GM18951 (cell line): ENCODE measurements at regions not wholly inside any gene's neighbourhood (a gene's known extent, or its start where the extent isn't known, plus 50 kb on each side); places are given as distances from the start of the nearest gene placed in this dataset.

Experiments used
- POLR2A ChIP-seq: IDR thresholded peaks from 4 replicates; pipeline ENCODE4 v1.6.1; 2011; ENCODE audit warnings: mild to moderate bottlenecking; ENCODE audit not compliant: insufficient read length, insufficient read depth; ENCODE audit errors: extremely low read depth
- in situ Hi-C: fragments of 300-500 bp; cut with MboI; formaldehyde crosslinking; loops from one replicate; pipeline ENCODE4 v1.12.0; 2022; ENCODE audit warnings: low sequenced_read_pairs, mixed read lengths, inconsistent platforms; ENCODE audit not compliant: unreplicated experiment

DNA sequence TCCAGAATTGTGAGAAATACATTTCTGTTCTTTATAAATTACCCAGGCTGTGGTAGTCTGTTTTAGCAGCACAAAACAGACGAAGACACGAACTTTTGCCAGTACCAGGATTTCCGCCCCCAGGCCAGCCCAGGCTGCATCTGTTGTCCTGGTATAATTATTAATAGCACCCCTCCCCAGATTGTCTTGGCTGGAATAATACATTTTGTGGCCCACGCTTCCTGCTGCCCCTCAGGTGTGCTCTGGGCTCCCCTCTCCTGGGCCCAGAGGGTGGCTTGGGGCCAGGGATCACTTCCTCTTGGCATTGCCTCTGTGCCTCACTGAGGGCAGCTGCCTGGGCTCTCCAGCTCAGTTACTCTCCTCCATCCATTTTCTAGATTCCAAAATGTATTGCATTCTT, 102.1 kb upstream of the HS6ST1 start:
- in situ Hi-C loops, result no loop called here
- TF ChIP-seq POLR2A, result no peak

GRCh38 chr2:128421286-128421685, 102.6 kb upstream of the HS6ST1 start:
- TF ChIP-seq POLR2A, result no peak
- in situ Hi-C loops, result no loop called here

DNA sequence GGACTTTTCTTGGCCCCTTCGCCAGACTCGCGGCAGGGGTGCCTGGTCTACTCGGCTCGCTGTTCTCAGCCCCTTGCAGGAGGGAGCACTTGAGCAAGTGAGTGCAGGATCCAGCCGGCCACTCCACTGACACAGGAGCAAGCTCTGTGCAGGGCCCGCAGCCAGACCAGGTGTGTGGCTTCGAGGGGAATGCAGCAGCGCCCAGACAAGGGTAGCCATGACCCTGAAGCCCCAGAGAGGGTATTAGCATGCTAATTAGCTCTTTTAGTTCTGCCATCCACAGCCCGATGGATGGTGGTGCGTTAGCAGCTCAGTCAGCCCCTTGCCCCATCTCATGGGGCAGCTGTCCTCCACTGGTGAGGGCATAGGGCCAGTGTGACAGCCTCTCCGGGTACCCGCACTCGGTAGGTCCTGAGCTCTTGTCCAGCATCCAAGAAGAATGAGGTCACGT, 103.2 kb upstream of the HS6ST1 start:
- no peak for TF ChIP-seq POLR2A
- in situ Hi-C loops, result no loop called here

DNA sequence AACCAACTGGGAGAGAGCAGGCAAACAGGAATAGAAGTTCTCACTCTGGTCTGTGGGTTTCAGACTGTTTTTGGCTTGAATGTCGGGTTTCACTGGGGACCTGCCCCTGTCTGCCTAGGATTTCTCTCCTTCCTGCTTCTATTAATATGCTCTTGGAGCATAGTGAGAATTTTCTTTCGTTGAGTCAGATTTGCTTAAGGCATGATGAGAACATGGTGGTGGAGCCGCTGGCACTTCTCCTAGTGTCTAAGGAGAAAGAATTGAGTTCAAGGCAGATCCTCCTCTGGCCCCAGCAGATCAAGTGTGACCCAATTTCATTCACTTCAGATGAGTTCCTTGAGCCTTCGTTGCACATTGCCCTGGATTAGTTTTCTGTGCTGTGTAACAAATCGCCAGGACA, 103.9 kb upstream of the HS6ST1 start:
- TF ChIP-seq POLR2A, result no peak
- in situ Hi-C loops, result no loop called here

DNA sequence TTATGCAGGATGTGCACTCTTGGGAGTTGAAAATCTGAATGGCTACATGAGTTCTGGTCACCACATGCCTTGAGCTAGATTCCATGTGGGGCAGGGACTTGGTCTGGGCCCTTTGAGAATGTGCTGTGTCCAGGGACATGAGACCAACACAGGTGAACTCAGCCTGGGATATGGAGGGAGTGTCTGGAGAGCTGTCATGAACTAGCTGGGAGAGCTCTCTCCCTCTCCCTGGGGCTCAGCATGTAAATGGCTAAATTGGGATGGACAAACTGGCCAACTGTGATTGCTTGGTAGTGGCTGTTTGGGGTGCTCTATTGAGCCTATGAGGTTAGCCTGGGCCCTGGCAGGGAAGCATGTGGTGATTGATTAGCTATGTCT, 105.1 kb upstream of the HS6ST1 start:
- TF ChIP-seq POLR2A, result no peak
- in situ Hi-C loops, result no loop called here

- TF ChIP-seq POLR2A, result no peak
- in situ Hi-C loops, result no loop called here
These were observed 105.9 kb upstream of the HS6ST1 start for GRCh38 chr2:128424406-128425171.

GRCh38 chr2:128425216-128425615, 106.5 kb upstream of the HS6ST1 start:
- in situ Hi-C loops, result no loop called here
- TF ChIP-seq POLR2A, result no peak

DNA sequence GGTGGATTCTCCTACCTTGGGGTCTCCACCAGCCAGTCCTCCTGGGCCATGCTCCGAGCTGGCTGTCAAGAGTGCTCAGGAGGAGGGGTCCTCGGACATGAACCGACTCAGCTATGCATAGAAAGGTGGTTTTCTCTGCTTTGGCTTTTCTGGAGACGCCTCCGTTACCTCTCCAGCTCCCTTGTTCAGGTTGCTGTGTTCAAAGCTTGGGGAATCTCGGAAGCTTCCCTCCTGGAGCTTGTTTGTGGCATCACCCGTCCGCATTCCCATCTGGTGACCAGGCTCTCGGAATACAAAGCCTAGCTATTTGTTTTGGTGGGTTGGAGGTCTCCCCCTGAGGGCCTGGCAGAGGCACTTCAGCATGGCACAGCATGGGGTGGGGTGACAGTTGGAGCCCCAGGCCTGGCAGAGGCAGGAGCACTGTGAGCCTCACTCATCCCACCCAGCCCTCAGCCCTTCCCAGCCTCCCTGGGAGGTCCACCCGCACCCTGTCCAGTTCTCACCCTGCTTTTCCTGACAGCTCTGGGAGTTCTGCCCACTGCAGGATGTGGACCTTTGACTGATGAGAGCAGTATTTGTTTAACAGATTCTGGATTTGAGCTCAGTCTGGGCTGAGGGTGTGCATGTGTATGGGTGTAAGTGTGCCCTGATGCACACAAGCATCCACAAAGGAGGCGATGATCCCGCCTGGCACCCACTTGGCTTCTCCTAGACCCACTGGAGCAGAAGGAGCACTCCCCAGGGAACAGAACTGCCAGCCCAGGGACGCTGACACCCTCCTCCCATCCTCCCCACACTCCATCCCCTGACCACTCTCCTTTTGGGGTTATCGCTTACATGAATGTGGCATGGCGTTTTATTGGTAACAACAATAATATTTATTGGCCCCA, 107.3 kb upstream of the HS6ST1 start:
- TF ChIP-seq POLR2A, result no peak
- in situ Hi-C loops, result no loop called here

DNA sequence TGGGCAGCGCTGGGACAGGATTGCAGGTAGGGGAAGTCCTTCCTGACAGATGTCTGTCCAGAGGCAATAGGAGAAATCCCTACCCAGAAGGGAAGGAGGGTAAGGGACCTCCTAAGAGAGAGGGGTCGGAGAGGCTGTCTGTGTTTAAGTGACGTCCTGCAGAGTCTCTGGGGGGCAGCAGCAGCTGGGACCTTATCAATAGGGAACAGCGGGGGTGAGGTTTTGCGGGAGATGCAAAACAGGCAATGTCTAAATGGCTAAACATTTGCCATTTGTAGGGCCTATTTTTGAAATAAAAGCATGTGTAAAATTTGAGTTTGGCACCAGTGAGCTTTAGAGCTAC, 108.7 kb upstream of the HS6ST1 start:
- TF ChIP-seq POLR2A, result no peak
- in situ Hi-C loops, result no loop called here

- in situ Hi-C loops, result no loop called here
- no peak for TF ChIP-seq POLR2A
These were observed 109.7 kb upstream of the HS6ST1 start for GRCh38 chr2:128428415-128428814.

- no peak for TF ChIP-seq POLR2A
These were observed 113.8 kb upstream of the HS6ST1 start for GRCh38 chr2:128432423-128432822.

DNA sequence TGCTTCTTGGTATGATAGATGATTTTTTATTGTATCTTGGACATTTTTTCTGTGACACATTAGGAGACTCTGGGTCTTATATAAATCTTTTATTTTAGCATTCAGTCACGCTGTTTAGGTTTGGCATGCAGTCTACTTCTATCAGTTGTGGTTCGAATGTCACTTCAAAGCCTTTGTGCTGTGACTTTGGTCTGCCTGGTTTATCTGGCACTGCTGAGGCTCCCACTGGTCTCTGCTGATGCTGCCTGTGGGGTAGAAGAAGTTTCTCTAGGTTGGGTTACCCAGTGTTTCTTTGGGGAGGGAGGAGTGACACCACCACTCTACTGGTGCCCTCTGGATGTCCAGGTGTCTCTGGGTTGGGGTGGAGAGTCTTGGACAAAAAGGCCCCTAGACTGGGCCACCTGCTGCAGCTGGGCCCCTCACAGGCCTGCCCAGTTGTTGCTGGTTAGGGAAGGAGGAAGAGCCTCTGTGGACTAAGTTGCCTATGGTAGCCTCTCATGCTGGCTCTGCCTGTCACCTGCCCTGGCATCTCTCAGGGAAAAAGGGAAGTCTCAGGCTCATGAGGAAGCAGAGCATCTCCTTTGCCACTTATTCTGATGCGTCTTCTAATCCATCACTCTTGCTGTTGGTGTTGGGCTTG, 115.4 kb upstream of the HS6ST1 start:
- in situ Hi-C loops, result no loop called here
- TF ChIP-seq POLR2A, result no peak

More at GRCh38 chr2:128432423-128432822, 113.8 kb upstream of the HS6ST1 start:
- in situ Hi-C loops, result no loop called here
